ENCODE measurements at regions not wholly inside any gene's neighbourhood (a gene's known extent, or its start where the extent isn't known, plus 50 kb on each side); places are given as distances from the start of the nearest gene placed in this dataset.

- TF ChIP-seq CTCF (IDR thresholded peaks at IDR 0.05; ENCODE audit: insufficient read depth in 1 of 2, low read depth in 1 of 2, low read length in 1 of 2, severe bottlenecking in 1 of 2, unreplicated experiment in 1 of 2) = no peak
- Mint-ChIP-seq H3K9me3 (ENCODE audit: unreplicated experiment) (peaks cover 3% of the 10 kb centered on the region), H3K4me3 (ENCODE audit: unreplicated experiment) (no peak overlapping the region), H3K27me3 (ENCODE audit: insufficient read depth, unreplicated experiment) (peaks cover 7% of the 10 kb centered on the region), H3K27ac (ENCODE audit: unreplicated experiment) (no peak overlapping the region), H3K36me3 (ENCODE audit: insufficient read depth, unreplicated experiment) (no peaks in the 10 kb centered on the region), H3K4me1 (ENCODE audit: low read depth, unreplicated experiment) (no peaks in the 10 kb centered on the region)
- no peaks in the 10 kb centered on the region for H3K36me3 ChIP-seq (ENCODE audit: control insufficient read depth, insufficient read depth, low read length)
- no TSS peak for BruUV-seq (replicated peaks)
- no peaks in the 10 kb centered on the region for H3K27me3 ChIP-seq (replicated peaks; ENCODE audit: control insufficient read depth, insufficient read depth, low read length)
- CTCF ChIA-PET = no interaction called here
- no peak for DNase-seq
- H3K9me3 ChIP-seq = no peaks in the 10 kb centered on the region
- no peak overlapping the region for H3K4me3 ChIP-seq (ENCODE audit: low read depth, low read length)
- intact Hi-C loops (cut with micrococcal nuclease; ENCODE audit: unreplicated experiment) = no loop called here
- H3K4me1 ChIP-seq = no peaks in the 10 kb centered on the region
- POLR2A ChIA-PET = no interaction called here
Measured at GRCh38 chr1:29384496-29385015, 148.2 kb downstream of the PTPRU start.

GRCh38 chr1:29383746-29384371, 147.5 kb downstream of the PTPRU start:
- DNase-seq = no peak
- Mint-ChIP-seq H3K27ac (ENCODE audit: unreplicated experiment) (no peak overlapping the region), H3K36me3 (ENCODE audit: insufficient read depth, unreplicated experiment) (no peaks in the 10 kb centered on the region), H3K4me1 (ENCODE audit: low read depth, unreplicated experiment) (no peaks in the 10 kb centered on the region), H3K4me3 (ENCODE audit: unreplicated experiment) (no peak overlapping the region), H3K27me3 (ENCODE audit: insufficient read depth, unreplicated experiment) (peaks cover 7% of the 10 kb centered on the region), H3K9me3 (ENCODE audit: unreplicated experiment) (peaks cover 10% of the 10 kb centered on the region)
- TF ChIP-seq CTCF (IDR thresholded peaks at IDR 0.05; ENCODE audit: insufficient read depth in 1 of 2, low read depth in 1 of 2, low read length in 1 of 2, severe bottlenecking in 1 of 2, unreplicated experiment in 1 of 2) = no peak
- Histone ChIP-seq H3K27me3 (replicated peaks; ENCODE audit: control insufficient read depth, insufficient read depth, low read length) (no peaks in the 10 kb centered on the region), H3K36me3 (ENCODE audit: control insufficient read depth, insufficient read depth, low read length) (no peaks in the 10 kb centered on the region), H3K4me1 (no peaks in the 10 kb centered on the region), H3K9me3 (peaks cover 6% of the 10 kb centered on the region), H3K4me3 (ENCODE audit: low read depth, low read length) (no peak overlapping the region)
- ChIA-PET CTCF (no interaction called here), POLR2A (no interaction called here)
- intact Hi-C loops (cut with micrococcal nuclease; ENCODE audit: unreplicated experiment) = no loop called here
- BruUV-seq (replicated peaks) = no TSS peak

GRCh38 chr1:29382851-29383745, 146.8 kb downstream of the PTPRU start:
- POLR2A ChIA-PET = no interaction called here
- Histone ChIP-seq H3K9me3 (peaks cover 8% of the 10 kb centered on the region), H3K27me3 (replicated peaks; ENCODE audit: control insufficient read depth, insufficient read depth, low read length) (no peaks in the 10 kb centered on the region), H3K4me1 (no peaks in the 10 kb centered on the region), H3K36me3 (ENCODE audit: control insufficient read depth, insufficient read depth, low read length) (no peaks in the 10 kb centered on the region), H3K4me3 (ENCODE audit: low read depth, low read length) (no peak overlapping the region)
- intact Hi-C loops (cut with micrococcal nuclease; ENCODE audit: unreplicated experiment) = no loop called here
- no peak overlapping the region for H3K27ac Mint-ChIP-seq (ENCODE audit: unreplicated experiment)
- no TSS peak for BruUV-seq (replicated peaks)
- no peaks in the 10 kb centered on the region for H3K36me3 Mint-ChIP-seq (ENCODE audit: insufficient read depth, unreplicated experiment)
- TF ChIP-seq CTCF (IDR thresholded peaks at IDR 0.05; ENCODE audit: insufficient read depth in 1 of 2, low read depth in 1 of 2, low read length in 1 of 2, severe bottlenecking in 1 of 2, unreplicated experiment in 1 of 2) = no peak
- CTCF ChIA-PET = no interaction called here
- DNase-seq = no peak
- H3K9me3 Mint-ChIP-seq (ENCODE audit: unreplicated experiment) = peaks cover 14% of the 10 kb centered on the region
- no peak overlapping the region for H3K4me3 Mint-ChIP-seq (ENCODE audit: unreplicated experiment)
- H3K4me1 Mint-ChIP-seq (ENCODE audit: low read depth, unreplicated experiment) = no peaks in the 10 kb centered on the region
- peaks cover 7% of the 10 kb centered on the region for H3K27me3 Mint-ChIP-seq (ENCODE audit: insufficient read depth, unreplicated experiment)
